ENCODE measurements at regions not wholly inside any gene's neighbourhood (a gene's known extent, or its start where the extent isn't known, plus 50 kb on each side); places are given as distances from the start of the nearest gene placed in this dataset.

DNA sequence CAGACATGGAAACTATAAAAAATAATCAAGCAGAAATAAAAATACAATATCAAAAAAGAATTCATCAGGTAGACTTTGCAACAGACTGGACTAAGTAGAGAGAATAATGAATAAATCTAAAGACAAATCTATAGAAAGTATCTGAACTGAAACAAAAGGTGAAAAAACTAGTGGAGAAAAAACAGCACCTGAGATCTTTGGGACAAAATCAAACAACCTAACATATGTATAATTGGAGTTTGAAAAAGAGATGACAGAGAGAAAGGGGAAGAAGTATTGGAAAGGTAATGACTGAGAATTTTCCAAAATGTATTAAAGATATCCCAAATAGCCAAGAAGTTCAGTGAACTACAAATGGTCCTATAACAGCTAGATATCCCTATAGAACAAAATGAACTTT lies 245.4 kb downstream of the IPO8 start:
- no peaks in the 10 kb centered on the region for H3K36me3 ChIP-seq
- no peak overlapping the region for H3K4me3 ChIP-seq
- H3K27me3 ChIP-seq: no peaks in the 10 kb centered on the region
- H3K27ac ChIP-seq: no peak overlapping the region
- no peaks in the 10 kb centered on the region for H3K4me1 ChIP-seq
- no peak for DNase-seq (ENCODE audit: low spot score in 2 of 2)
- no peak for TF ChIP-seq POLR2AphosphoS5 (IDR thresholded peaks at IDR 0.05)
- no peak for TF ChIP-seq POLR2A (IDR thresholded peaks at IDR 0.05)
- TF ChIP-seq, protein P1, sequence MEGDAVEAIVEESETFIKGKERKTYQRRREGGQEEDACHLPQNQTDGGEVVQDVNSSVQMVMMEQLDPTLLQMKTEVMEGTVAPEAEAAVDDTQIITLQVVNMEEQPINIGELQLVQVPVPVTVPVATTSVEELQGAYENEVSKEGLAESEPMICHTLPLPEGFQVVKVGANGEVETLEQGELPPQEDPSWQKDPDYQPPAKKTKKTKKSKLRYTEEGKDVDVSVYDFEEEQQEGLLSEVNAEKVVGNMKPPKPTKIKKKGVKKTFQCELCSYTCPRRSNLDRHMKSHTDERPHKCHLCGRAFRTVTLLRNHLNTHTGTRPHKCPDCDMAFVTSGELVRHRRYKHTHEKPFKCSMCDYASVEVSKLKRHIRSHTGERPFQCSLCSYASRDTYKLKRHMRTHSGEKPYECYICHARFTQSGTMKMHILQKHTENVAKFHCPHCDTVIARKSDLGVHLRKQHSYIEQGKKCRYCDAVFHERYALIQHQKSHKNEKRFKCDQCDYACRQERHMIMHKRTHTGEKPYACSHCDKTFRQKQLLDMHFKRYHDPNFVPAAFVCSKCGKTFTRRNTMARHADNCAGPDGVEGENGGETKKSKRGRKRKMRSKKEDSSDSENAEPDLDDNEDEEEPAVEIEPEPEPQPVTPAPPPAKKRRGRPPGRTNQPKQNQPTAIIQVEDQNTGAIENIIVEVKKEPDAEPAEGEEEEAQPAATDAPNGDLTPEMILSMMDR (IDR thresholded peaks at IDR 0.05): no peak
- no peak for TF ChIP-seq EP300 (IDR thresholded peaks at IDR 0.05)
- H3K9me3 ChIP-seq: peaks cover 4% of the 10 kb centered on the region

DNA sequence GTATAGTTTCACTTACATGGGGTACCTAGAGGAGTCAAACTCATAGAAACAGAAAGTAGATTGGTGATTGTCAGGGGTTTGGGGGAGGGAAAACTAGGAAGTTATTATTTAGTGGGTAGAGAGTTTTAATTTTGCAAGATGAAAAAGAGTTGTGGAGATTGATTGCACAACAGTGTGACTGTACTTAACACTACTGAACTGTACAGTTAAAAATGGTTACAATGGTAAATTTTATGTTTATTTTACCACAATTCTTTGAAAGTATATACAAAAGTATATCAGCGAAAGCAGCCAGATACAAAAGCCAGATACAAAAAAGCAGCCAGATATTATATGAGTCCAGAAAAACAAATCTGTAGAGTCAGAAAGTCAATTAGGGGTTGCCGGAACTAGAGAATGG lies 247.6 kb downstream of the IPO8 start:
- H3K4me3 ChIP-seq: no peak overlapping the region
- no peak for DNase-seq (ENCODE audit: low spot score in 2 of 2)
- no peaks in the 10 kb centered on the region for H3K27me3 ChIP-seq
- no peak for TF ChIP-seq POLR2AphosphoS5 (IDR thresholded peaks at IDR 0.05)
- no peak for TF ChIP-seq POLR2A (IDR thresholded peaks at IDR 0.05)
- no peak for TF ChIP-seq EP300 (IDR thresholded peaks at IDR 0.05)
- H3K4me1 ChIP-seq: no peaks in the 10 kb centered on the region
- H3K36me3 ChIP-seq: no peaks in the 10 kb centered on the region
- peaks cover 4% of the 10 kb centered on the region for H3K9me3 ChIP-seq
- H3K27ac ChIP-seq: no peak overlapping the region
- 88% methylated on average over 2 of the region's 2 CpGs for WGBS

DNA sequence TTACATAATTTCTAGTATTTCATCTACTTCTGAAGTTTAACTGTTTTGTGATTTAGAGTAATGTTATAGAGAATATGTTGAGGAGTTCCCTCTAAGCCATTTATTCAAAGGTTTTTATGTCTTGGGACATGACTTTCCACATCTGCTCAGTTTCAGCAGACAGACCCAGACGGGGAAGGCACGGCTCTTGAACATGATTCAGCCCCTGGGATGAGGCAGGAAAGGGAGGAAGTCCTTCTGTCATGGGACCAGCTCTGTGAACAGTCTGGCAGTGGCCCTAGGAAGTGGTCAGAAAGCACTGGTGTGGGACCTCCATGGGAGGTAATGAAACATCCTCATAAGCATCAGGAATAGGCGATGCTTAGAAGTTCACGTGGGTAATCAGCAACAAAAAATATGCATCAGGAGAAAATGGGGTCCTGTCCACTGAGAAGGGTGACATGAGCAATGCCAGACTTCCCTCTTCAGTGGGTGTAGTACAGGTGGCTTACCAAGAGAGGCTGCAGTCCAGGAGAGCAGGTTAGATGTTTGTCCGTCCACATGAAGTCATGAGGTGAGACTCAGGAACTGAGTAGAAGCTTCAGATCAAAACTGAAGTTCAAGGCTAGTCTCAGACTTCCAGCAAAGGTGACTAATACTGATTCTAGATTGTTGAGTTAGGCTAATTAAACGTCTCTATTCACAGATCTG lies 248.5 kb downstream of the IPO8 start:
- TF ChIP-seq, protein P1 (IDR thresholded peaks at IDR 0.05): no peak
- TF ChIP-seq EP300 (IDR thresholded peaks at IDR 0.05) (no peak), POLR2AphosphoS5 (IDR thresholded peaks at IDR 0.05) (no peak), POLR2A (IDR thresholded peaks at IDR 0.05) (no peak)
- H3K4me1 ChIP-seq: no peaks in the 10 kb centered on the region
- WGBS: 59% methylated on average over 6 of the region's 6 CpGs
- H3K36me3 ChIP-seq: no peaks in the 10 kb centered on the region
- peaks cover 4% of the 10 kb centered on the region for H3K9me3 ChIP-seq
- no peaks in the 10 kb centered on the region for H3K27me3 ChIP-seq
- no peak overlapping the region for H3K27ac ChIP-seq
- DNase-seq (ENCODE audit: low spot score in 2 of 2): no peak
- no peak overlapping the region for H3K4me3 ChIP-seq

DNA sequence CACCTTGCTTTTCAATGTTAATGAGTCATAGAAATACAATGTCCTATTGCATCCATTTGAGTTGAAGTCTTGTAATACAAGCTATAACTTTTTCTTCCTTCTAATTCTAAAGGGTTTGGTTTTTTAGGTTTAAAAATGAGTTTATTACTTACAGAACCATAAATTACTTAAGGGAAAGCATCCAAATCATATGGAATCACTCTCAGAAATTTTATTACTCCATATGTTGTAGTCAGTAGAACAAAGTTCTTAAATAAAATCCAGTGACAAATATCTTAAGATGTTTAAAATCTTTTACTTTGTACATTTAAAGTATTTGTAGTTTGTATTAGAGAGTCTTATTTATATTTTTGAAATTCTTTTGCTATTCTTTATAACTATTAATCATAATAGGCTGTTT lies 253.2 kb downstream of the IPO8 start:
- no peak for DNase-seq (ENCODE audit: low spot score in 2 of 2)

DNA sequence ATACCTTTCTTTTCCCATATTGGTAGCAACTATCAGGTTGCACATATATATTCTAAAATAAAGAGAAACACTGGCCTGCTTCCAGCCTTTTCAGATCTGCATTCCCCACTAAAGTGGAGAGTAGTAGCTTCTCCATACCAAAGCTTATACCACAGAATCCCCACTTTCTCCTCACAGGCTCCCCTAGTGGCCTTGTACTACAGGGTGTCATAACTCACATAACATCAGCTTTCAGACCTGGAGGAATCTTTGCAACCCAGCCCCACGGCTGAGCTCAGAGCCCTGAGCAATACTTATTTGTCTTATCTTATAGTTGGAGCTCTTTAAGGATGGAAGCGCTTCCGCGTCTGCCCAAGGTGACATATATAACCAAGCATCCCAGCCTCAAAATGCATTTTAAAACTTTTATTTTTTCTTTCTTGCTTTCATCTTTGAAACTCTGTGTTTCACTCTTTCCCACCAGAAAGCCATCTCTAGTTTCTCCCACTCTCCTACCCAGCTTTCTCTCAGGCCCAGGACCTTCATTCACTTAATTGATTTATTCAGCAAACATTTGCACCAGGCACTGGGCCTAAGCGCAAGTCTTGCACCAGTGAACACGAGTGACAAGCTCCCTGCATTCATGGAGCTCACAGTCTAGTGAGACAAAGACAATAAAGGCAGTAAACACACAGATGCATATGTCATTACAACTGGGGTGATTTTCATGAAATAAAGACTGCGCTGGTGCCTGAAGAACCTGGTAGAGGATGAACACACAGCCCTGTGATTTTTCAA lies 254.7 kb downstream of the IPO8 start:
- Histone ChIP-seq H3K4me1 (no peaks in the 10 kb centered on the region), H3K4me3 (no peak overlapping the region), H3K9me3 (no peaks in the 10 kb centered on the region), H3K27ac (no peak overlapping the region), H3K36me3 (no peaks in the 10 kb centered on the region), H3K27me3 (no peaks in the 10 kb centered on the region)
- TF ChIP-seq POLR2A (IDR thresholded peaks at IDR 0.05) (no peak), EP300 (IDR thresholded peaks at IDR 0.05) (no peak), POLR2AphosphoS5 (IDR thresholded peaks at IDR 0.05) (no peak)
- TF ChIP-seq, protein P1 (IDR thresholded peaks at IDR 0.05): no peak
- WGBS: 81% methylated on average over 7 of the region's 7 CpGs
- no peak for DNase-seq (ENCODE audit: low spot score in 2 of 2)

More for the DNA sequence above, 253.2 kb downstream of the IPO8 start:
- Histone ChIP-seq H3K4me1 (no peaks in the 10 kb centered on the region), H3K4me3 (no peak overlapping the region), H3K36me3 (no peaks in the 10 kb centered on the region), H3K27ac (no peak overlapping the region), H3K9me3 (no peaks in the 10 kb centered on the region), H3K27me3 (no peaks in the 10 kb centered on the region)
- TF ChIP-seq EP300 (IDR thresholded peaks at IDR 0.05): no peak
- TF ChIP-seq, protein P1 (IDR thresholded peaks at IDR 0.05): no peak
- TF ChIP-seq POLR2A (IDR thresholded peaks at IDR 0.05): no peak
- no peak for TF ChIP-seq POLR2AphosphoS5 (IDR thresholded peaks at IDR 0.05)

Measured in suprapubic skin (tissue), 4 donors.